Erythroblast (primary cell): ENCODE measurements at regions not wholly inside any gene's neighbourhood (a gene's known extent, or its start where the extent isn't known, plus 50 kb on each side); places are given as distances from the start of the nearest gene placed in this dataset.

ENCODE experiments used
- GATA1 ChIP-seq: IDR thresholded peaks from 2 replicates; pipeline ENCODE4 v1.6.1; 2011; ENCODE audit warnings: low read depth, mild to moderate bottlenecking, control low read depth, low read length, moderate library complexity
- POLR2A ChIP-seq: IDR thresholded peaks from 2 replicates; pipeline ENCODE4 v1.6.1; 2011; ENCODE audit warnings: mild to moderate bottlenecking, low read length

DNA sequence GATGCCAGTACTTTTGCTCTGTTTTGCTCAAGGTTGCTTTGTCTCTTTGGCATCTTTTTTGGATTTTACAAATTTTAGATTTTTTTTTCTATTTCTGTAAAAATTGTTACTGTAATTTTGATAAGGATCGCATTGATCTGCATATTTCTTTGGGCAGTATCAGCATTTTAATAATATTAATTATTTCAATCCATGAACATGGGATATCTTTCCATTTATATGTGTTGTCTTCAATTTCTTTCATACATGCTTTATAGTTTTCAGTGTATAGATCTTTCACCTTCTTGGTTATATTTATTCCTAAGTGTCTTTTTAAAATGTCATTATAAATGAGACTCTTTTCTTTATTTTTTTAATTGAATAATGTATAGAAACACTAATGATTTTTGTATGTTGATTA is 301.6 kb upstream of the SEMA3D start:
- TF ChIP-seq POLR2A, result no peak
- TF ChIP-seq GATA1, result no peak
